Activated naive CD8-positive, alpha-beta T cell (primary cell): ENCODE measurements at regions not wholly inside any gene's neighbourhood (a gene's known extent, or its start where the extent isn't known, plus 50 kb on each side); places are given as distances from the start of the nearest gene placed in this dataset.
A peak's percentile ranks its signal among the peaks of the same experiment; 100 is the strongest.
"Not testable (repeated sequence)": the region's sequence is repeated elsewhere in the genome, so short reads cannot be mapped to it uniquely, and the experiment has no call there.

Source experiments
- H3K27ac Mint-ChIP-seq: one replicate; pipeline ENCODE4 v1.8.0; 2021; ENCODE audit warnings: mixed read lengths
- H3K27me3 Mint-ChIP-seq: one replicate; pipeline ENCODE4 v1.8.0; 2021; ENCODE audit warnings: mixed read lengths
- H3K36me3 Mint-ChIP-seq: one replicate; pipeline ENCODE4 v1.8.0; 2021; ENCODE audit warnings: mixed read lengths
- H3K4me1 Mint-ChIP-seq: one replicate; pipeline ENCODE4 v1.8.0; 2021; ENCODE audit warnings: low read depth, mixed read lengths
- H3K4me3 Mint-ChIP-seq: one replicate; pipeline ENCODE4 v1.8.0; 2021; ENCODE audit warnings: mild to moderate bottlenecking, mixed read lengths
- H3K9me3 Mint-ChIP-seq: one replicate; pipeline ENCODE4 v1.8.0; 2021; ENCODE audit warnings: low read depth, mixed read lengths

DNA sequence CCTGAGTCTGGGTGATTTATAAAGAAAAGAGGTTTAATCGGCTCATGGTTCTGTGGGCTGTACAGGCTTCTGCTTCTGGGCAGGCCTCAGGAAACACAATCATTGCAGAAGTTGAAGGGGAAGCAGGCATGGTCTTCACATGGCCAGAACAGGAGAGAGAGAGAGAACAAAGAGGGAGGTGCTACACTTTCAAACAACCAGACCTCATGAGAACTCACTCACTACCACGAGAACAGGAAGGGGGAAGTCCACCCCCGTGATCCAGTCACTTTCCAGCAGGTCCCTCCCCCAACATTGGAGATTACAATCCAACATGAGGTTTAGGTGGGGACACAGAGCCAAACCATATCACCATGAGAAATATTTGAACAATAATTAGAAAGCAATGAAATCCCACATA, 222.9 kb downstream of the FAM72C start:
- no peak overlapping the region for H3K27ac Mint-ChIP-seq
- H3K9me3 Mint-ChIP-seq: no peaks in the 10 kb centered on the region
- no peaks in the 10 kb centered on the region for H3K36me3 Mint-ChIP-seq
- H3K27me3 Mint-ChIP-seq: peaks cover 4% of the 10 kb centered on the region
- H3K4me3 Mint-ChIP-seq: no peak overlapping the region
- H3K4me1 Mint-ChIP-seq: no peaks in the 10 kb centered on the region

DNA sequence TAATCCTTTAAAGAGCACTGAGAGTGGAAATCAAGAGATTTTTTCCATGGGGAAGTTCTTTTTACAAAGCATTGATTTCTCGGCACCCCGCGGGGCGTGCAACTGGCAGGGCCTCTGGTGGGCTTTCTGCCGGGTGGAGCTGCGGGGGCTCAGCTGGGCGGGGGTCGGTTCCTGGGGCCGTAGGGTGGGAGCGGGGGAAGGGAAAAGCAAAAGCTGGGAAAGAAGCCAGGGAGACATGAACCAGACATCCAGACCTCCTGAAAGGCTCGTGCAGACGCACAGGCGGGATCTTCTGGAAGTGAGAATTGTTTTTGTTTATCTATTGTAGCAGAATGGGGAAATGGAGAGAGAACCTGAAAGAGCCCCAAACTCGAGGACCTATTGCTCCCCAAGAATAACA, 235.2 kb downstream of the FAM72C start:
- Mint-ChIP-seq H3K27me3 (peaks cover 21% of the 10 kb centered on the region), H3K4me3 (no peak overlapping the region), H3K4me1 (no peaks in the 10 kb centered on the region), H3K9me3 (no peaks in the 10 kb centered on the region), H3K27ac (no peak overlapping the region), H3K36me3 (peaks cover 2% of the 10 kb centered on the region)

GRCh38 chr1:143735764-143736461, 235.9 kb downstream of the FAM72C start:
- Mint-ChIP-seq H3K4me1 (no peaks in the 10 kb centered on the region), H3K36me3 (peaks cover 2% of the 10 kb centered on the region), H3K9me3 (peaks cover 2% of the 10 kb centered on the region), H3K4me3 (no peak overlapping the region), H3K27ac (no peak overlapping the region), H3K27me3 (peaks cover 26% of the 10 kb centered on the region)

DNA sequence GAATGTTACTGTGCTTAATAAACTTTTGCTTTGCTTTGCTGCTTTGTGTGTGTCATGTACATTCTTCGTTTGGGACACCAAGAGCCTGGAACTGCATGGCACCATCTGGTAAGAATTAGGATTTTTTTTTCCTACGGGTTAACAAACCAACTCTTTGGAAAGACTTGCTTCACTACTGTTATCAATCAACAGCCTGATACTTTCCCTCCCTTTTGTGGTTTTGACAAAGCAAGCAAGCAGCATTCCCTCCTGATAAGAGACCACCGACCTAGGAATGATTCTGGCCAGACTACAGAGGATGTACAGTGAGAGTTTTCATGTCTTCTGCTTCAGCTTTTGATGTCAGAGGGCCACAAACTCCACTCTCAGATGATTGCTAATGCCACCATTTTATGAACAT, 237.5 kb downstream of the FAM72C start:
- peaks cover 30% of the 10 kb centered on the region for H3K27me3 Mint-ChIP-seq
- not testable (repeated sequence) for H3K36me3 Mint-ChIP-seq, H3K4me3 Mint-ChIP-seq, H3K9me3 Mint-ChIP-seq, H3K27ac Mint-ChIP-seq, H3K4me1 Mint-ChIP-seq

DNA sequence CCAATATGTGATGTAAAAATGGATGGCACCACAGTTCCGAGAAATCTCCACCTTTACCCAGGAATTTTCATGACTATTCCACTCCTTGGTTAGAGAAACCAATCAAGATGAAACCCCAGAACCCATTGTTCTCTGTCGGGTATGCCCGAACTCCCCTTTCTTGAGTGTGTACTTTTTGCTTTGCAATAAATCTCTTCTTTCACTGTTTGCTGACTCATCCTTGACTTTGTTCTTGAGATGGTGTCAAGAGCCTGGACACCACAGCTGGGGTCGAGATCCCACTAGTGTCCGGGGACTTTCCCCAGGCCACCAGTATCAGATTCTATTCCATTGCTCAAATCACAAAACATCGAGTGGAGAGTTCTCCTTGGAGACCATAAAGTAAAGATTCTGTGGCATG, 240.9 kb downstream of the FAM72C start:
- H3K36me3 Mint-ChIP-seq, H3K4me3 Mint-ChIP-seq, H3K27ac Mint-ChIP-seq, H3K9me3 Mint-ChIP-seq, H3K4me1 Mint-ChIP-seq: not testable (repeated sequence)
- H3K27me3 Mint-ChIP-seq: peaks cover 33% of the 10 kb centered on the region

DNA sequence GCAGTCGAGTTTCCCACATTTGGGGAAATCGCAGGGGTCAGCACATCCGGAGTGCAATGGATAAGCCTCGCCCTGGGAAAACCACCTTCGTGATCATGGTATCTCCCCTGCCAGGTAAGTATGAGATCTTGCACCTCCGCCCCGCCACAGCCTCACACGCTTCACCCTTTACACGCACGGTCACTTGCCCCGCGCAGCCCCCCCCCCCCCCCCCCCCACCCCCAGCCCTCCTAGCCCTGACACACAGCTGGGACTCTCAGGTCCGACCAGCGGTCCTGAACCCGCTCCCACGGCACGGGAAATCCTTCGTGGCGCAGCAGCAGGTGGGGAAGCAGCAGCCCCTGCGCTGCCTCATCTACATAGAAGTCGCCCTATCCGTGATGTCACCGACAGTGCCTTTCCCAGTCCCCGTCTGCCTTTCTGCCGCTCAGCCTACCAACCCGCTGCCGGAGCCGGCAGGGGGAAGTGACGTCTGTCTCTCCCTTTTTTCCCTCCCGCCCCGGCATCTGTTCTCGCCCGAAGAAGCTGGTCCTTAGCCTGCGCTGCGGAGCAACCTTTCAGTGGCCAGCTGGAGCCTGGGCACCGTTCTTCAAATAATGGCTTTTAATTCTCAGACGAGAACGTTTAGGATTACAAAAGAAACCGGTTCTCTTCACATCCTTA, 242.2 kb downstream of the FAM72C start:
- not testable (repeated sequence) for H3K4me1 Mint-ChIP-seq, H3K9me3 Mint-ChIP-seq, H3K36me3 Mint-ChIP-seq, H3K4me3 Mint-ChIP-seq
- Mint-ChIP-seq H3K27ac (peak overlapping the region; percentile 88), H3K27me3 (peaks cover 26% of the 10 kb centered on the region)

DNA sequence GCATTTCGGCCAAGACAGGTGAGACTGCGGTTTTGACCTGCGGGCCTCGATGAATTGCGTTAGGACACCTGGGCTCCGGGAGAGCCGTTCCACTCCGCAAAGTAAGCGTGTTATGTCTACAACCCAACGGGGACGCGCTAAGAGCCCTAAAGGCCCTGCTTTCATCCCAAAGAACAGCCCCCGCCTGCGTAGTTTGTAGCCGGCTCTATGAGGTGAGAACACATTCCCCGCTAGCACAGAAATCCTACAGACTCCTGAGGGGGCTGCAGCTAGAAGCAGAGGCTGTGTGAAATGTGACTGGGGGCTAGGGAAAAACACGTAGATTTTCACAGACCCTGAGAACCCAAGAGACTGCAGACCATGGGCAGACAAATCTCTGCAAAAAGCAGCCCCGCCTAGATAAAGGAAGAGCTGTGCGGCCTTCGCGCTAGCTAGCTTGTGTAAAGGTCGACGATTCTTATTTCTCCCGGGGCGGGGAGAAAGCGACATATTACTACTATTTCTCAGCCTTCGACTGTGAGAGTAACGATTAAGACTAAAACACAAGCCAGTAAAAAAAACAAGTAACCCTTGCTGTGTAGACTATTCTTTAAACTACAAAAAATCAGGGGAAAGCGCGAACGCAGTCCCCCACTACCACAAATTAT, 242.9 kb downstream of the FAM72C start:
- H3K9me3 Mint-ChIP-seq, H3K27ac Mint-ChIP-seq, H3K4me1 Mint-ChIP-seq, H3K4me3 Mint-ChIP-seq, H3K36me3 Mint-ChIP-seq: not testable (repeated sequence)
- H3K27me3 Mint-ChIP-seq: peaks cover 23% of the 10 kb centered on the region

- H3K4me1 Mint-ChIP-seq: peaks cover 5% of the 10 kb centered on the region
- H3K4me3 Mint-ChIP-seq: no peak overlapping the region
- H3K9me3 Mint-ChIP-seq: peaks cover 4% of the 10 kb centered on the region
- H3K27ac Mint-ChIP-seq: no peak overlapping the region
- peaks cover 30% of the 10 kb centered on the region for H3K27me3 Mint-ChIP-seq
- H3K36me3 Mint-ChIP-seq: peaks cover 5% of the 10 kb centered on the region
These were observed 244.5 kb downstream of the FAM72C start for GRCh38 chr1:143727263-143727662.

- no peak overlapping the region for H3K27ac Mint-ChIP-seq
These were observed 250.8 kb downstream of the FAM72C start for GRCh38 chr1:143721024-143721373.

DNA sequence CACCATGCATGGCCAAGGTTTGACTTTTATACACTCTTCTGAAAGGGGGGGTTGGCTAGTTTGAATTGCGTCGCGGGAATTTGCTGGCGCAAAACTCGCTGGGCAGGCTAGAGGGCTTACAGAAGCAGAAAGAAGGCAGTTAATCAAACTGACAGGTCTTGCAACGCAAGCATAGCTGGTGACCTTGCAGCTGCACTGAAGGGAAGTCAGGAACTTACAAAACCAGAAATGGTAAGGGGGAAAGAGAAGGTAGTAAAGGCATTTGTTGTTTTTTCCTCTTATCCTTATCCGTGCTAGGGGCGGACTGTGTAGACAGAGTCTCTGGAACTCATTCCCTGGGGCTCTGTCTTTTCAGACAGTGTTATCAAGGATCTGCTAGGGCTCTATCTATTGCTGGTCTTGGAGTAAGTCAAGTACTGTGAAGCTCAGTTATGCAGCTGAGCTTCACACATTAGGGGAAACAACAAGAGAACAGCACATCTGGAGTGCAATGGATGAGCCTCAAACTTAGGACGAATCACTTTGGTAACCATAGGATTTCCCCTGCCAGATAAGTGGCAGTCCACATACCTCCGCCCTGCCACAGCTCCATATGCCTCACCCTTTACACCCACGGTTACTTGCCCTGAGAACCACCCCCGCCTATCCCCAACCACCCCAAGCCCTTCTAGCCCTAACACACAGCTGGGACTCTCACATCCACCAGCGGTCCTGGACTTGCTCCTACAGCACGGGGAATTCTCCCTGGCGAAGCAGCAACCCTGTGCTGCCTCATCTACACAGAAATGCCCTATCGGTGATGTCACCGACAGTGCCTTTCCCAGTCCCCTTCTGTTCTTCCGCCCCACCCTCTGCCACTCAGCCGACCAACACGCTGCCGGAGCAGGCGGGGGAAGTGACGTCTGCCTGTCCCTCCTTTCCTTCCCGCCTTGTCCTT, 251.4 kb downstream of the FAM72C start:
- Mint-ChIP-seq H3K27me3 (peaks cover 34% of the 10 kb centered on the region), H3K27ac (peak overlapping the region; percentile 13), H3K4me3 (peak overlapping the region; percentile 6), H3K4me1 (peaks cover 4% of the 10 kb centered on the region), H3K9me3 (no peaks in the 10 kb centered on the region), H3K36me3 (no peaks in the 10 kb centered on the region)

More at GRCh38 chr1:143721024-143721373, 250.8 kb downstream of the FAM72C start:
- Mint-ChIP-seq H3K27me3 (peaks cover 34% of the 10 kb centered on the region), H3K36me3 (no peaks in the 10 kb centered on the region), H3K9me3 (no peaks in the 10 kb centered on the region), H3K4me1 (peaks cover 4% of the 10 kb centered on the region), H3K4me3 (peak overlapping the region; percentile 6)

- peaks cover 36% of the 10 kb centered on the region for H3K27me3 Mint-ChIP-seq
- H3K4me1 Mint-ChIP-seq: peaks cover 4% of the 10 kb centered on the region
- H3K27ac Mint-ChIP-seq: no peak overlapping the region
- H3K9me3 Mint-ChIP-seq: no peaks in the 10 kb centered on the region
- no peaks in the 10 kb centered on the region for H3K36me3 Mint-ChIP-seq
- no peak overlapping the region for H3K4me3 Mint-ChIP-seq
These were observed 253.3 kb downstream of the FAM72C start for GRCh38 chr1:143718524-143718923.

DNA sequence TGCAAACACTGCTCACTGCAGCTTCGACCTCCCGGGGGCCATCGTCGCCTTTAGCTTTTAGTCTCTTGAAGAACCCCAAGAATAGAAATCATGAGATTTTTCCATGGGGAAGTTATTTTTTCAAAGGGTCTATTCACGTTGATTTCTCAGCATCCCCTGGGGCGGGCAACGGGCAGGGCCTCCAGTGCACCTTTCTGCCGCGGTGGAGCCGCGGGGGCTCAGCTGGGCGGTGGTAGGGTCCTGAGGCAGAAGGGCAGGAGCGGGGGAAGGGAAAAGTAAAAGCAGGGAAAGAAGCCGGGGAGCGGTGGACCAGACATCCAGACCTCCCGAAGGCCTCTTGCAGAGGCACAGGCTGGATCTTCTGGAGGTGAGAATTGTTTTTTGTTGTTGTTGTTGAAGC, 253.8 kb downstream of the FAM72C start:
- Mint-ChIP-seq H3K27ac (no peak overlapping the region), H3K9me3 (no peaks in the 10 kb centered on the region), H3K4me3 (no peak overlapping the region), H3K36me3 (no peaks in the 10 kb centered on the region), H3K27me3 (peaks cover 34% of the 10 kb centered on the region), H3K4me1 (peaks cover 4% of the 10 kb centered on the region)

- no peak overlapping the region for H3K27ac Mint-ChIP-seq
- H3K4me3 Mint-ChIP-seq: no peak overlapping the region
- H3K4me1 Mint-ChIP-seq: peaks cover 4% of the 10 kb centered on the region
- no peaks in the 10 kb centered on the region for H3K9me3 Mint-ChIP-seq
- no peaks in the 10 kb centered on the region for H3K36me3 Mint-ChIP-seq
- peaks cover 32% of the 10 kb centered on the region for H3K27me3 Mint-ChIP-seq
These were observed 254.4 kb downstream of the FAM72C start for GRCh38 chr1:143717434-143717833.

GRCh38 chr1:143714913-143715312, 256.9 kb downstream of the FAM72C start:
- H3K9me3 Mint-ChIP-seq, H3K4me1 Mint-ChIP-seq, H3K27ac Mint-ChIP-seq, H3K36me3 Mint-ChIP-seq, H3K4me3 Mint-ChIP-seq: not testable (repeated sequence)
- peaks cover 24% of the 10 kb centered on the region for H3K27me3 Mint-ChIP-seq
